NCI-H146 (cell line): ENCODE measurements at regions not wholly inside any gene's neighbourhood (a gene's known extent, or its start where the extent isn't known, plus 50 kb on each side); places are given as distances from the start of the nearest gene placed in this dataset.

Experiments used
- DNase-seq: peaks from one replicate; lab custom pipeline; 2025; lab: John Stamatoyannopoulos, UW

DNA sequence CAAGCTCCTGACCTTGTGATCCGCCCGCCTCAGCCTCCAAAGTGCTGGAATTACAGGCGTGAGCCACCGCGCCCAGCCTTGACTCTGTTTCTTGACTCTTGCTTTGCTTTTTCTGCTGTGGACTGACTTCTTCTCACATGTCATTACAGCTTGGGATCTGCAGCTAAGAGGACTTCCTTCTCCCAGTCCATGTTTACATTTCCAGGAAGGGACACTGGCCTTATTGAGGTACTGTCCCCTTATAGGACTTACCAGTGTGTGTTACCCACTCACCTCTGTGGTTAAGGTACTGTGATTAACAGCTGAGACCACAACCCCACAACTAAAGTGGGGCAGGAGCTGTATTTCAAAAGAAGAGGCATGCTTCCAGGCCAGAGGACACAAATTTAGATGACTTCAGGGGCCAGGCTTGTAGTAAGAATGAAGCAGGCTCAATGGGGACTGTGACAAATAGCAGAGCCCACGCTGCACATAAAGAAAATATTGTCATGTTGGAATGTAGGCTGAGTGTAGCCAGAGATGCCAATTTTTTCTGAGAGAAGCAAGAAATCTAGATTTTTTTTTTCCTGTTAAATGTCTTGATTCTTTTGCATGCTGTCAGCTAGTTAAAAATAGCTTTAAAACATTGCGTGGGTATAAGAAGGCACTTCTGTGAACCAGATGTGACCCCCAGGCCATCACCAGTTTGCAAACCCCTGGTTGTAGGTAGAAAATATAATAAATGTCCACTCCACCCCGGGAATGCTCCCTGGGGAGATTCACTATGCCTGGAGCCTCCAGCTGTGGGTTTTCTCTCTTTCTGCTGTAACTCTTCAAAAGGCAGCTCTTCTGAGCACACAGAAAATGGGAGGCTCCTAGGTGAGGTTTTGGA lies 75.0 kb downstream of the PTPDC1 start:
- DNase-seq, result no peak

DNA sequence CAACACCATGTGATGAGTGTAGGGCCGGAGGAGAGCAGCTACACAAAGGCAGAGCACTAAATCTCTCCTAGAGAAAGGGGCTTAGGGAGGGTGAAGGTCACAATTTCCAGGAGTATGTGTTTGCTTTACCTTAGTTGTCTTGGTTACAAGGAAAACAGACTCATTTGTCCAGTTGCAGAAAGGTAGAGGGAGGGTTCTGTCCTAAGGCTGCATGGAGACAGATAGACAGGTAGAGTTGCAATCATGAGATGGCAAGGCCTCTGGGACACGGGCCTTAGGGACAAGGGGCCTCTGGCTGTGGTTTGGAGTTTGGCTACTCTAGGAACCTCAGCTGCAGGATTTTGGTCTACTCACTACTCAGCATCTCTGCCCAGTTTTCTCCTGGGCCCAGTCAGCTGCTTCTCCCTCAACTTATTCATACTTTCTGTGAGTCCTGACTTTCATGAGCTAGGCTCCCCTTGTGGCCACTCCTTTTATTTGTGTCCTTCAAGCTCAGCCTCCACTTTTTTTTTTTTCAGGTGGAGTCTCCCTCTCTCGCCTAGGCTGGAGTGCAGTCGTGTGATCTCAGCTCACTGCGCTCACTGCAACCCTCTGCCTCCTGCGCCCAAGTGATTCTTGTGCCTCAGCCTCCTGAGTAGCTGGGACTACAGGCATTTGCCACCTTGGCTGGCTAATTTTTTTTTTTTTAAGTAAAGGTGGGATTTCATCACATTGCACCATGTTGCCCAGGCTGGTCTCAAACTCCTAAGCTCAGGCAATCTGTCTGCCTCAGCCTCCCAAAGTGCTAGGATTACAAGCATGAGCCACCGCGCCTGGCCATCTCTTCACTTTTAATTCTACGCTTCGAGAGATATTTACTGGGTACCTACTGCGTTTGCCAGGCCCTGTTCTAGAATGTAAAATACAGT lies 76.6 kb downstream of the PTPDC1 start:
- DNase-seq, result peak; percentile 22

DNA sequence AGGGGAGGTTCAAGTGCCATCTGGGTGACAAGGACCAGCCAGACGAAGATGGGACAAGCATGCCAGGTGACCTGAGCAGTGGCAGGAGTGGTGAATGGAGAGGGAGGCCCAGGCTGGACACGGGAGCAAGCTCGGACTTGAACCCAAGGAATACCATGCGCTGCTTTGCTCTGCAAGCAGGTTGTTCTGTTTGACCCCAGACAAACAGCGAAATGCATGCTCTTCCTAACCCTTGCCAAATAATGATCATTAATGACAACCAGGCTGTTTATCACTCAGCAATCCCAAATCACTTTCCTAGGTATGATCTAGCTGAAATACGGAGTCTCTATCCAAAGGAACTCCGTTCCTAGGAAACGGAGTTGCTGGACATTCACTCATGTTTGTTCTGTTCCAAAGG lies 77.4 kb downstream of the PTPDC1 start:
- DNase-seq, result no peak

DNA sequence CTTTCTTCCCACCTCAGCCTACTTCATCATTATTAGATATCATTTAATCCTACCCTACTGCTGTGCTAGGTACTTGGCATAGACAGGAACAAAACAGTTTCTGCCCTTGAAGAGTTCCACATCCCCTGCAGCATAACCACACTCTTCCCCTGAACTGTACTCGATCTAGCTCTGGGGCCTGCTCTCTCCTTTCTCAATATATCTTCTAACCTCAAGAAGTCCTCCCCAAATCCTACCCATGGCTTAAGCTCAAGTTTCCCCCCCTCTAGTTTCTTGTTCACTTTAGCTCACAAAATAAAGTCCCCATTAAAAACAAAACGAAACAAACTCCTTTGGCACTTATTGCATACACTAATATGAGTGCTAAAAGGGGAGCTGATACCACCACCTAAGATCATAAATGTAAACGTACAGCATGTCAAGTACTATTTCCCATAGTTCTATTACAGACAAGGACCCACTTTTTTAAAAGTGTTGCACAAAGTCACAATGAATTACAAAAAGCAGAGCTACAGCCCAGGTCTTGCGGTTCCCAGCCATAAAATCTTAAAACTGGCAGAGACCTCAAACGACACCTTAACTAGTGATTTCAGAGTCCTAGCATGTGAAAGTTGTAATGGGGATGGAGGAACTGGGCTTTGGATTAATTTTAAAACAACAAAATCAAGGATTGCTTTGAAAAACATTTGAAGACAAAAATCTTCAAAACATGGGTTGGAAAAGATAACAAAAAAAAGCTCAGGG lies 80.7 kb downstream of the PTPDC1 start:
- DNase-seq, result no peak

DNA sequence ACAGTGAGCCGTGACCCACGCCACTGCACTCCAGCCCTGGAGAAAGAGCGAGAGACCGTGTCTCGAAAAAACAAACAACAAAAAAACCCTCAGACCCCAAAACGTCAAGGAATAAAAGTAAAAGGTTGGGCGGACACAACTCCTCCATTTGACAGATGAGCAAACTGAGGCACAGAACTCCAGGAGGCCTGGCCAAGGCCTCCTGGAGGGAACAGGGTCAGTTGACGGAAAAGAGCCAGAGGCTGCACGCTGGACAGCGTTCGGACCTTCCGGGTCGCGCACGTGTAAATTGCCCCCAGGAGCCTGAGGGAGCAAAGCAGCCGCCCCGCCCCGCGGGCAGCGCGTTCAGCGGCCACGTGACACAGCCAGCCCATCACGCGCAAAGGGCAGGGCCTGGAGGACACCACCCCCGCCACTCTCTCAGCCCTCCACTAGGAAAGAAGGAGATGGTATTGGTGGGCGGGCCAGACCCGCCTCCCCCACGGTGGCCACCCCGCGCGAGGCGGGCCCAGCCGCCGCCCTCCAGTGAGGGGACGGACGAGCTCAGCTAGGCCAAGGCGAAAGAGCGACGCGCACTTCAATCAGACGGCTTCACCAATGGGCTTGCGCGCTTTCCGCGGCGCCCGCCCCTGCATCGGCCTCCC lies 81.5 kb downstream of the PTPDC1 start:
- DNase-seq, result peak; percentile 96

DNA sequence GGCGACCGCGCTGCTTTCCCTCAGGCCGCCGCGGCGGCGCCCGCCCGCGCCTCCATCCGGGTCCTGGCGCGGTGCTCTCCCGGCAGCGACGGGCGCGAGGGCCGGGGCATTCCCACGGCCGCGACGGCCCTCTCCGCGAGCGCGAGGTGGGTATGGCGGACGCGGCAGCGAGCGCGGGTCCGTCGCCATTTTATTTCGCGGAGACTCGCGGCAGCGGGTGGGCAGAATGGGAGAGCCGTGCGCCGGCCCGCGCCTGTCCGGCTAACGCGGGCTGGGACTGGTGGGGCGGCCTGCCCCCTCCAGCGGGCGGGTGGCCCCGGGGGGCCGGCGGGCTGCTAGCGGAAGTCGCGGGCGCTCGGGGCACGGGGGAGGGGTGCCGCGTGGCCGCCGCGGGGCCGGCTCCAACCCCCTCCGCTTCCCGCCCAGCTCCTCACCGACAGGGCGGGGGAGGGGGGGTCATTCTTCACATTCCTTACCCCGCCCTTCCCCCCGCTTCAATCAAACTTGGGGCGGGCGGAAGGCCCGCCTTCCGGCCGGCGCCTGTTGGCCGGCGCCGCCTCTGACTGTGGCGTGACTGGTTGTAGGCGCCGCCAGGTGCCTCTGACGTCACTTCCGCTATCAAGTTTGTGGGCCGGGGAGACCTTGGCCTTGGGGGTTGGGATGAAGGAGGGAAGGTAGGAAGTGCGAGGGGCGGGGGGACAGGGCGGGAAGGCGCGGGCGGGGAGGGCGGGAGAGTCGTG lies 82.1 kb downstream of the PTPDC1 start:
- peak; percentile 98 for DNase-seq

DNA sequence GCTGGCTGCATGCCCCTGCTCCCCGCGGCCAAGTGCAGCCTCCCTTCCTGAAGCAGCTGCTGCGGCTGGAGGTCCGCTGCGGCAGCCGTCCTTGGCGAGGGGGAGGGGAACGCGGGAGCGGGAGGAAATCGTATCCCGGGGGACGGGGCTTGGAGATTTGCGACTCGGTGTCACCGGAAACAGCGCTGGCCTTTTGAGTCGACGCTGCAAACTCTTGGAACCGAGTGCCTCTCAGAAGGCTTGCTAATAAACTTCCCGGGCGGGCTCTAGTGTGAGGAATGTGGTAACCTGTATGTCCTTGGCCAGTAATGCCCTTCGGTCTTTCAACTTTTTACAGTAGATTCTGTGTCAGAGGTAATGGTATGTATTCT lies 82.7 kb downstream of the PTPDC1 start:
- no peak for DNase-seq

DNA sequence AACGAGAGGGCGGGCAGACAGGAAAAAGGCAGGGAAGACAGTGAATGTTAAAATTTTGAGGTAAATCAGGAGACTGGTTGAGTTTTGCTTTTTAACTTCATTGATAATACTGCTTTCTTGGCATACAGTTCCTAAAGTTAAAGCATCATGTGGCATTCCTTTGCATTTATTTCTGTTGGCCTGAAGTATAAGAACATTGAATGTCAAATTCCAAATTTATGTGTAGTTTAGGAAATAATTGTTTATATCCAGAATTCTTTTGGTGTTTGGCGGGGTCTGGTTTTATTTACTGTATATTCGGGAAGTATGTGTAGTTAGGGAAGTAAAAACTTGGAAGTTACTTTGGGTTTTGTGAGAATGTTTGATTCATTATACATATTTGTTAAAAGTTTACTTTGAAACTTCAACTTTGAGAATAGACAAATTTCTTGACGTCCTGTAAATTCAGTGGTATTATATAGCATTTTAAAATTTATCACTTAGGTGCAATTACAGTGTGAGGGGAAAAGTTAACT lies 83.2 kb downstream of the PTPDC1 start:
- DNase-seq, result no peak

DNA sequence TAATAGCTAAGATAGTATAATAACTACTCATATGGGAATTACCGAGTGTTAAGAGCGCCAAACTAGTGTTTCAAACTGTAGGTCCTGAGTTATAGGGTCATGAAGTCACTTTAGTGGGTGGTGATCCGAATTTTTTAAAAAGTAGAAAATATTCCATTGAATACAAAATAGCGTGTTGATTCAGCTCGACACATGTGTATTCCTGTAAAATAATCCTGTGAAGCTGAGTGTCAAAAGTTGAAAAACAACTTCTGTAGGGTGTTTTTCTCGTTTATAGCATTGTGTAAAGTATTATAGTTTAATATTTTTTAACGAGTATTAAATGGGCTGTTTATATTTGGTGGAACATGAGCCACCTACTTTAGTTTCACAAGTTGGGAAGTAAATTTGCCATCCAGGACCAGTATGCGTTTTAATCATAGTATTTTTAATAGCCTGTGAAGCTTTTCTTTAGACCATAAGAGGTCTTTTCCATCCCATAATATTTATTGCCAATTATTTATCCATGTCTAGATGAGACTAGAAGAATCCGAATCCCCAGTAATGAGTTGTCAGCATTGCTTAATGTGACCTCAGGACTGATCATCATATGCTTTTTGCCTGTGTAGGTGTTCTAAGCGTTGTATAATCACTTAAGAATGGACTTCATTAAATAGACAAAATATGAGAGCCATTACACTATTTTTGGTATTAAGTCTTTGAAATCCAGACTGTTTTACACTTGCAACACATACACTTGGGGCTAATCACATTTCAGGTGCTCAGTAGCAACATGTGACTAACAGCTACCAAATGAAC lies 84.1 kb downstream of the PTPDC1 start:
- no peak for DNase-seq

DNA sequence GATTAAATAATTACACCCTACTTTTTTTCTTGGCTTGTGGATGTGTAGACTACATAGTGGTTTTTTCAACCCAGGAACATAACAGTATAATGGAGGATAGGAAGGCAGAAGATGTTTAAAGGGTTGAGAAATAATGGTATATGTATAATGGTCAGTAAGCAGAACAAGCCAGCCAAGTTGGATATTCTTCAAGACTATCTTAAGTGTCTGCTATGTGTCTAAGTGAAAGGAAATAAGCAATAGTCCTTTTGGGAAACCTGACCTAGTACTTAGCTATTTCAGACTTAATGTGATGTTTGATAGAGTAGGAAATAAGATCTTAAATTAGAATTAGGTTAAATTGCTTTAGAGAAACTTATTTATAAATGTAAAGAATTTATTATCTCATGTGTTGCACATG lies 85.7 kb downstream of the PTPDC1 start:
- no peak for DNase-seq

DNA sequence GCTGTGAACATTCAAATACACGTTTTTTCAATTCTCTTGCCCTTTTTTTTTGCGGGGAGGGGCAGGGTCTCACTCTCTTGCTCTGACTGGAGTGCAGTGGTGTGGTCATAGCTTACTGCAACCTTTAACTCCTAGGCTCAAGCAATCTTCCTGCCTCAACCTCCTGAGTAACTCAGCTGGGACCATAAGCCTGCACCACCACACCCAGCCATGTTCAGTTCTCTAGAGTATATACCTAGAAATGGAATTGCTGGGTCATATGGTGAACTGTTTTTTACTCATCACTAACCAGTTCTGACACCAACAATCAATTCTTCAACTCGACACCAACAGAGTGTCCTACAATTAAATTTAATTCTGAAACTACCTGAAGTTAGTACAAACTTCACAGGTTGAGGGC lies 85.5 kb upstream of the ZNF169 start:
- DNase-seq, result no peak

DNA sequence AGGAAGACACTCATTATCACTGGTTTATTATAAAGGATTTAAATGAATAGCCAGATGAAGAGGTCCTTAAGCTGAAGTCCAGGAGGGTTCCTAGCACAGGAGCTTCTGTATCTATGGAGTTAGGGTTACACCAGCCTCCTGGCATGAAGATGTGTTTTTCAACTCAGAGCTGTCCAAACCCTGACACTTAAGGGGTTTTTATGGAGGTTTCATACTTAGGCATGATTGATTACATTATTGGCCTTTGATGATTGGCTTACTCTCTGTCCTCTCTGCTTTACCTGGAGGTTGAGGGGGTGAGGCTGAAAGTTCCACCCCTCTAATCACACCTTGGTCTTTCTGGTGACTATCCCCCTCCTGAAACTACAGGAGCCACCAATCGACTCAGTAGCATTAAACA lies 84.9 kb upstream of the ZNF169 start:
- DNase-seq, result no peak

DNA sequence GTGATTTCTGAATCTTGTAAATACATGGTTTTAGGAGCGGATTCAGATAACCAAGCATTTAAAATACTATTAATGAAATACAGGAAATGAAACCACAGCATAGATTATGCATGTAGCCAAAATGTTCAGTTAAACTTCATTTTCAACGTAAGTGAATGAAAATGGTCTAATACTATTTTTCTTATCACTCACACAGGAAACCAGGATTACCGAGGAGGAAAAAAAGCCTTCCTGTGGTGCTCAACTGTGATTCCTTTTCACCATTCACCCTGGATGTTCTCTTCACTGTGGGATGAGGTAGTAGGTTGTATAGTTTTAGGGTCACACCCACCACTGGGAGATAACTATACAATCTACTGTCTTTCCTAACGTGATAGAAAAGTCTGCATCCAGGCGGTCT lies 83.4 kb upstream of the ZNF169 start:
- no peak for DNase-seq

DNA sequence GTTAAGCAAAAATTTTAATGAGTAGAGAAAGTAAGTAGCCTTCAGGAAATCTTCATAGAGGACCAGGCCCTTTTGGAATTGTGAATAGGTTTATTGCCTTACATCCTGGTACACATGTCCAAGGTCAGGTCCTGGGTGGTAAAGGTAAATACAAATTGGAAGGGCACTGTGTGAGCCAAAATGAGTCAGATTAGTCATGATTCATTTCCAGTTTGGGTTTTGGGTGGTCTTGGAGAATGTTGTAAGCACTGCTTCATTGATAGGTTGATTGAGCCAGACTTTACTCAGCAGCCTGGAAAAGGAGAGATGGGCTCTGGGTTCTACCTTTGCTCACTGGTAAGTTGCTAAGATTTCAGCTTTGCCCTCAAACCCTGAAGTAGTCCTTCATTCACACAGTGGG lies 82.5 kb upstream of the ZNF169 start:
- DNase-seq, result no peak

DNA sequence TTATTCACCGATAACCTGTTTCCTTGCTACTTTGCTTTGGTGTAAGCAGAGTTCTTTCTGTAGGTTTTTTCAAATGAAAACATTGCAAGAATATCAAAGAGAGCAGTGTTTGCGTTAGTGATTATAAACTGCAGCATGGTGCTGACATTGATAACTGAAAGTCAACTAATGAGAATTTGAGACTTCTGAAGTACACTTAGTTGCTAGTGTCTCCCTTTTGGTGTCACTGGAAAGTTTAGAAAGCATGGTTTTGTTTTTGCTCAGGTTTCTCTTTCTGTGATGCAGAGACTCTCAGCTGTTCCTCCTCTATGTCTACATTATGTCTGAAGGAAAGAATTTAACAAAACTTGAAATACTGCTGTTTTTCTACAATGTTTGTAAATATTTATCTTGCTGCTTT lies 80.2 kb upstream of the ZNF169 start:
- DNase-seq, result no peak

DNA sequence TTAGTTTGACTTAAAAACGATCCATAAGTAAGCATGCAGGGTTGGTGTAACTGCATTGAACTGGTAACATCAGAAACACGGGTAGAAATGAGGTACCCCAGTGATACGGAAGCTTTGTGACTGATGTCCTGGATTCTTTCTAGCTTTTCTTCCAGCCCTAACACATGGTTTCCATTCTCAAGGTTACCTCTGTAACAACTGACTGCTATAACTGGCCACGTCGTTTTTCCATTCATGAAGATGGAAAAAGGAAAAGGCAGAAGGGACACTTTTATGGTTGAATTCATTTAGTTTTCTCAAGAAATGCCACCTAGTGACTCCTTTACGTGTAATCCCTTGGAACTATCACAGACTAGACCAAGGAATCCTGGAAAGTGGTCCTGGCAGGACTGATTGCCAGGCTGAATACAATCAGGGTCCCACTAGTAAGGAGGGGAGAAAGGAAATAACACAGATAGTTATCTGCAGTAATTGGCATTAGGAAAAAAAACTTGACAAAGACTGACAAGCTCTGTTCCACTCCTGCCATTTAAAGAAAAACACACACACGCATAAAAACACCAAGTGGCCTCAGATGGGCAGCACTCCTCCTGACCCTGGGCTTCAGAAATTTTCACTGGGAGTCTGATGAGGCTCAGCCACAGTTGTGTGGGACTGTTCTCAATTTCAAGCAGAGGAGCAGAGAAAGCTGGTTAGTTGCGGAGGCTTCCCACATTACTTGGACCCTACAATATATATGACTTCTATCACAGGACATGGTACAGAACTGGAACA lies 77.5 kb upstream of the ZNF169 start:
- DNase-seq, result no peak

DNA sequence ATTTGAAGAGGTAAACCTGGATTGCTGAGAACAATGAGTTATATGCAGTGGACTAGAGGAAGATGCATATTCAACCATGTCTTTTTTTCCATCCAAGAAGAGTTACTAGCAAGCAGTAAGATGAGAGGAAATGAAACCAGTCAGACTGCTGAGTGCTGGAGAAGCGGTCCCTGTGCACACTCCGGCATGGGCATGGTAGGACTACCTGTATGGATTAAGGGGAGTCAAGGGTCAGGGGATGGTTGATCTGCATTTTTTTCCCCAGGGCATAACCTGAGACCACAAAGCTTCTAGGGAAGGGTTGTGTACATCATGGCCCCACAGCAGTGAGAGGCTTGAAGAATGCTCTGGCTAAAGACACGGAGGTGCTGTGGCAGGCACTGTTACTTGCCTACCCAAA lies 76.6 kb upstream of the ZNF169 start:
- DNase-seq, result no peak

DNA sequence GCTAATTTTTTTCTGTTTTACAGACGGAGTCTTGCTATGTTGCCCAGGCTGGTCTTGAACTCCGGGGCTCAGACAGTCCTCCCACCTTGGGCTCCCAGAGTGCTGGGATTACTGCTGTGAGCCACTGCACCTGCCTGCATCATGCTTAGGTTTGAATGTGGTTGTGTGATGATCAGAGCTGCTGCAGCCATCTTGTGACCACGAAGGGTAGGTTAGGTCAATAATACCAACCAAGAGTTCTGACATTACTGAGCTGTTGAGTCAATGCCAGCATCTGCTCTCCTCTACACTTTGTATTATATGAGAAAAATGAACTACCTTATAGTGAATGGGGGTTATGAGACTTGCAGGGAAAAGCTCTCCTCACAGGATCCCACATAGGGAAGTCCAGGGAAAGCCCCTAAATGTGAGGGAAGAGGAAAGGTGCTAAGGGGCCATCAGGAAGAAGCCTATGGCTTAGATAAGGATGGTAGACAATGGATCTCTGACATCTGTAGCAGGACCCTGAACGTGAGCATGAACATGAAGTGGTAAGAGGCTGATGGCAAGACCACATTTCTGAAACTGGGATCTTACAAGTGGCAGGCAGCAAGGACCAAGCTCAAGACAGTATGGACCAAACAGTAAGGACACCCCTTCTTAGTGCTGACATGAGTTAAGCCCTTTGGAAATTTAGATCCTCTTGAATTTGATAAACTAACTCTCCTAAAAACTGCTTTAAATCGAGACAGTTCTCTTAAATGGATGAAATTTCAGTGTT lies 75.7 kb upstream of the ZNF169 start:
- DNase-seq, result no peak

DNA sequence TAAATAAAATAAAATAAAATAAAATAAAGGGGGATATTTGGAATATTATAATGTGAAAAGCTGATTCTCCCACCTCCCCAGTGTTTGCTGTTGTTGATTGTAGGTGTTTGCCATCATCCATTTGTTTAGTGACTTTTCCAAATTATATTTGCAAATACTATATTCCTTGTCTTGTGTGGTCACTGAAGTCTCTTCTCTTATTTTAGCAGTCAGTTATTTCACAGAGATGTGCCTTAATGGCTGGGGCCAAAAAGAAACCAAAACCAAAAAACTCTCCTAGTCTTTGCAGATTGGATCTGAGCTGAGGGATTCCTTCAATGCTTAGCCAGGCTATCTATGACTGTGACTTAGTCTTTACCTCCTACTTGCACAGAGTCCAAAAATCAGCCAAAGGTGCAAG lies 70.9 kb upstream of the ZNF169 start:
- DNase-seq, result no peak
